ENCODE measurements at regions not wholly inside any gene's neighbourhood (a gene's known extent, or its start where the extent isn't known, plus 50 kb on each side); places are given as distances from the start of the nearest gene placed in this dataset.

GRCh38 chr18:26653943-26654615, 105.7 kb upstream of the KCTD1 start:
- TF ChIP-seq POLR2AphosphoS5 (IDR thresholded peaks at IDR 0.05; ENCODE audit: insufficient read depth in 1 of 2, low read depth in 1 of 2) (no peak), POLR2A (IDR thresholded peaks at IDR 0.05) (no peak)
